ENCODE measurements at regions not wholly inside any gene's neighbourhood (a gene's known extent, or its start where the extent isn't known, plus 50 kb on each side); places are given as distances from the start of the nearest gene placed in this dataset.

DNA sequence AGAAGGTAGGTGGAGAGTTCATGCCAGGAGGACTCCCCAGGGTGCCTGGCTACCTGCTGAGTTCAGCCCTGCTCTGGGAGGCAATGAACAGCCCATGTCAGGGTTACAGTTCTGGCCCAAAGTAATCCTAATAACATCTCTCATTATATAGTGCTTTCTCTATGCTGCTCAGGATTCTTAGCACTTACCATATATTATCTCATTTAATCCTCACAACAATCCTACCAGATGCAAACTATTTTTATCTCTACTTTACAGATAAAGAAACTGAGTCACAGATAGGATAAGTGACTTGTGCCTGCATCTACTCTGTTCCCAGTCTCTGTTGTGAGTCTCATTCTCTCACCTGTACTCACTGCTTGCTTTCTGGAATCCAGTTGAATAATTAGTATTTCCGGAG, 105.1 kb upstream of the NFE2L3 start:
- TF ChIP-seq, protein P1, sequence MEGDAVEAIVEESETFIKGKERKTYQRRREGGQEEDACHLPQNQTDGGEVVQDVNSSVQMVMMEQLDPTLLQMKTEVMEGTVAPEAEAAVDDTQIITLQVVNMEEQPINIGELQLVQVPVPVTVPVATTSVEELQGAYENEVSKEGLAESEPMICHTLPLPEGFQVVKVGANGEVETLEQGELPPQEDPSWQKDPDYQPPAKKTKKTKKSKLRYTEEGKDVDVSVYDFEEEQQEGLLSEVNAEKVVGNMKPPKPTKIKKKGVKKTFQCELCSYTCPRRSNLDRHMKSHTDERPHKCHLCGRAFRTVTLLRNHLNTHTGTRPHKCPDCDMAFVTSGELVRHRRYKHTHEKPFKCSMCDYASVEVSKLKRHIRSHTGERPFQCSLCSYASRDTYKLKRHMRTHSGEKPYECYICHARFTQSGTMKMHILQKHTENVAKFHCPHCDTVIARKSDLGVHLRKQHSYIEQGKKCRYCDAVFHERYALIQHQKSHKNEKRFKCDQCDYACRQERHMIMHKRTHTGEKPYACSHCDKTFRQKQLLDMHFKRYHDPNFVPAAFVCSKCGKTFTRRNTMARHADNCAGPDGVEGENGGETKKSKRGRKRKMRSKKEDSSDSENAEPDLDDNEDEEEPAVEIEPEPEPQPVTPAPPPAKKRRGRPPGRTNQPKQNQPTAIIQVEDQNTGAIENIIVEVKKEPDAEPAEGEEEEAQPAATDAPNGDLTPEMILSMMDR (IDR thresholded peaks at IDR 0.05; ENCODE audit: borderline replicate concordance, extremely low read depth, insufficient read depth): no peak
- no peak for FAIRE-seq

GRCh38 chr7:26048663-26049062, 103.3 kb upstream of the NFE2L3 start:
- DNase-seq (no peak), FAIRE-seq (no peak)
- Histone ChIP-seq H3K9ac (ENCODE audit: low read length in 3 of 3) (no peak overlapping the region), H3K9me3 (ENCODE audit: control insufficient read depth in 2 of 3, insufficient read depth in 1 of 3, low read length in 3 of 3) (no peaks in the 10 kb centered on the region), H3K27me3 (ENCODE audit: control insufficient read depth, insufficient read depth, low read length) (no peaks in the 10 kb centered on the region), H3K36me3 (ENCODE audit: control insufficient read depth in 2 of 3, insufficient read depth in 3 of 3, low read length in 3 of 3) (no peaks in the 10 kb centered on the region), H3K27ac (ENCODE audit: low read depth in 2 of 2, low read length in 2 of 2) (no peak overlapping the region), H3K4me1 (ENCODE audit: control insufficient read depth in 2 of 3, insufficient read depth in 2 of 3, low read depth in 1 of 3, low read length in 3 of 3) (no peaks in the 10 kb centered on the region), H3K4me3 (ENCODE audit: low read length in 3 of 3) (no peak overlapping the region)
- intact Hi-C loops (cut with DNase I): no loop called here
- TF ChIP-seq, protein P1 (IDR thresholded peaks at IDR 0.05; ENCODE audit: borderline replicate concordance, extremely low read depth, insufficient read depth): no peak

More for the DNA sequence above, 105.1 kb upstream of the NFE2L3 start:
- Histone ChIP-seq H3K27ac (ENCODE audit: low read depth in 2 of 2, low read length in 2 of 2) (no peak overlapping the region), H3K27me3 (ENCODE audit: control insufficient read depth, insufficient read depth, low read length) (no peaks in the 10 kb centered on the region), H3K4me1 (ENCODE audit: control insufficient read depth in 2 of 3, insufficient read depth in 2 of 3, low read depth in 1 of 3, low read length in 3 of 3) (no peaks in the 10 kb centered on the region), H3K9ac (ENCODE audit: low read length in 3 of 3) (no peak overlapping the region), H3K9me3 (ENCODE audit: control insufficient read depth in 2 of 3, insufficient read depth in 1 of 3, low read length in 3 of 3) (no peaks in the 10 kb centered on the region), H3K4me3 (ENCODE audit: low read length in 3 of 3) (no peak overlapping the region), H3K36me3 (ENCODE audit: control insufficient read depth in 2 of 3, insufficient read depth in 3 of 3, low read length in 3 of 3) (no peaks in the 10 kb centered on the region)
- intact Hi-C loops (cut with DNase I): no loop called here
- DNase-seq: no peak

GRCh38 chr7:26049081-26049480, 102.9 kb upstream of the NFE2L3 start:
- intact Hi-C loops (cut with DNase I): no loop called here
- FAIRE-seq: no peak
- no peak overlapping the region for H3K4me3 ChIP-seq (ENCODE audit: low read length in 3 of 3)

More at GRCh38 chr7:26049081-26049480, 102.9 kb upstream of the NFE2L3 start:
- H3K9me3 ChIP-seq (ENCODE audit: control insufficient read depth in 2 of 3, insufficient read depth in 1 of 3, low read length in 3 of 3): no peaks in the 10 kb centered on the region
- H3K9ac ChIP-seq (ENCODE audit: low read length in 3 of 3): no peak overlapping the region
- H3K27ac ChIP-seq (ENCODE audit: low read depth in 2 of 2, low read length in 2 of 2): no peak overlapping the region
- TF ChIP-seq, protein P1 (IDR thresholded peaks at IDR 0.05; ENCODE audit: borderline replicate concordance, extremely low read depth, insufficient read depth): no peak
- no peak for DNase-seq
- no peaks in the 10 kb centered on the region for H3K4me1 ChIP-seq (ENCODE audit: control insufficient read depth in 2 of 3, insufficient read depth in 2 of 3, low read depth in 1 of 3, low read length in 3 of 3)
- no peaks in the 10 kb centered on the region for H3K36me3 ChIP-seq (ENCODE audit: control insufficient read depth in 2 of 3, insufficient read depth in 3 of 3, low read length in 3 of 3)
- no peaks in the 10 kb centered on the region for H3K27me3 ChIP-seq (ENCODE audit: control insufficient read depth, insufficient read depth, low read length)

Data from kidney (tissue), 13 donors.